IPS DF 19.7 (cell line): ENCODE measurements at regions not wholly inside any gene's neighbourhood (a gene's known extent, or its start where the extent isn't known, plus 50 kb on each side); places are given as distances from the start of the nearest gene placed in this dataset.

Source experiments
- DNase-seq: peaks from one replicate; pipeline ENCODE4 v3.0.0-alpha.2; 2013; ENCODE audit warnings: low read depth, low spot score

DNA sequence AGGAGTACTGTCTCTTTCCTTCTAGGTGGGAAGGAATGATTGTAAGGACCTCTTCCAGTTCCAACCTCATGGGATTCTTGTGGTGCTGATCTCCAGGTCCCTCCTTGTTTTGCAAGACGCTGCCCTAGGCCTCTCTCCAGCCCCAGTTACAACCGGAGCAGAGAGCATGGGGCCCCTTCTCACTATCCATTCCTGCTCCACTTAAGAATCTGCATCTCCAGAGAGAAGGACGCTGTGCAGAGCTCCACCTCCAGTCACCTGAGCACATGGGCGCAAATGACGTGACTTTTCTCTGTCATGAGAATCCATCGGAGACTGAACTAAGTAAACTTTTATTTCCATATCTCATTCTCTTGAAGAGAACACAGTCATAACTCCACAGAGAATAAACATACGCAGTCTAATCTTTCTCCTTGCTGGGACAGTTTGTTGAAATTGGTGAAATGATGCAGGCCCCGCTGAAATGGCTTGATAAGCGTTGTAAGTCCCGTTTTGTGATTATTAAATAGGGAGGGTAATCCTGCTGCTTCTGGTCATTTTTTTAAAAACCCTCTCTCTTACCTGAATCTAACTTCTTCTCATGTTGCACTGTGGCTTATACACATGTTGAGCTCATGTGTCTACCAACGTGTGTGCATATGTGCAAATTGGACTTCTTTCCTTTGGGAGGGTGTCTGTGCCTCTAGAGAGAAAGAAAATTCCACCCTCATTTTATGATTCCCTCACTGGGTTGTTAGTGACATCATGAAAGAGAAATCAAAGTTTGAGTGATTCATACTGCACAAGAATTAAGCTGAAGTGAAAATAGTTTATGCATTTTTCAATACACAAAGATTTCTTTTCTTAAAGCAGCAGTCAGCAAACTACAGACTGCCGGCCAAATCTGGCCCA is 133.2 kb upstream of the TBX20 start:
- DNase-seq: no peak

DNA sequence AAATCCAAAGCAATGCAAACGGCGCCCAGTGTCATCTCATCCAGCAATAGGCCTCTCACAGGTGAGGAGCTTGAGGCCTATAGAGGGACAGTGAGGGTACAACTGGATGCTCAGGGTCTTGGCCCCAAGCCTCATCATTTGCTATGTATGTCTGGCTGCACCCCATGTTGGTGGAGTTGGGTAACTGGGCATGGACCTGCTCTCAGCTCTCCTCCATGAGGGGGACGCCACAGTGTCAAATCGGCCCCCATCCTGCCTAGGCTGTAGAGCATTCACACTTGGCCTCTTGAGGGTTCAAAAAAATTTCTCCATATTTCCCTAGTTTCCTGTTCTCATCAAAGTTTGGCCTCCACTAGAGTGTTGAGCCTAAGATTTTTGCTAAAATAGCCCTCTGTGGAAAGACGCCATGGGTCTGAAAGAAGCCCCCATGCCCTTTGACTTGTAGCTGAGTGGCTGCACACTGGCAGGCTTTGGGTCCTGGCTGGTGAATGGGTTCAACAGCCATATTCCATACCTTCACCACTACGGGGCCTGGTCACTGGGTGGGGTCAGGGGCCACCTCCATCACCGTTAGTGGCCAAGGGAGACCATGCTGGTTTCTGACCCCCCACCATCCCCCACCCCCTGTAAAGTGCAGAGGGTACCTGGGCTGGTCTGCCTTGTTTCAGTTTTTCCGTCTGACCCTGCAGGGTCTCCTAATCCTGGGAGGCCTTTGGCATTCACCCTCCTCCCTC is 132.3 kb upstream of the TBX20 start:
- DNase-seq: no peak

DNA sequence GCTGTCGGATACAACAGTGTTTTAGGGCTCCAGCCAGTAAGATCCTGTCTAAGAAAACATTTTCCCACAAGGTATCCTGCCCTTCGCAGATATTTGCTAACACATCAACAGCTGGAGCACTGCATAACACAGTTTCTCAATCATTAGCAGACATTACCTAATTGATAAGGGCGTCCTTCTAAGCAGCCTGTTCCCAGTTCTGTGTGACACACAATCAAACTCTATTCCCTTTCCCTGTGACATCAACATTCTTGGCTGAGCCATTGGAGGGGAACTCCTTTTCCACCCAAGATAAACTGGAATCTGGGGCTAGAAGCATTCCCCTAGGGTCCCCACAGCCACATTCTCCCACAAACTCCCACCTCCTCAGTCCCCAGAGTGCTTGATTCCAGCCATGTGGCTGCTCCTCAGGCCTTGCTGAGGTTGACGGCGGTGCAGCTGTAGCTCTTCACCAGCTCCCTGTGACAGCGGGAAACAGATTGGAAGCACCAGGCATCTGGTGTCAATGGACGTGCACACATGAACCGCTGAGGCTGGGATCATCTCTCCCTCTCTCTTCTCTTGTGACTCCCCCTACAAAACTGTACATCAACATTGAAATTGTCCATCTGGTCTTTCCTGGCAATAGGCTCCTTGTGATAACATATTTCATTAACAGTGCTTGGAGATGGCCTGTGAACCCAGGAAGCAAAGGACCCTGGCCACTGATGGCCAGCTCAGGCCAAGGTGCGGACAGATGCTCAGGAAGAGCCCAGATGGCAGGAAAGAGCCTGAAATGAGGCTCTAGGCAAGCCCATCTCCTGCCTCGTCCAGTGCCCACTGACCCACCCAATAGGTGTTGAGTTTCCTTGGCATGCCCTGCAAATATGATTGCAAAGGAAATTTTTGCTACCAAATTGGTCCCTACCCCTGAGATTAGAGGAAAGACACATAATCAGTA is 131.1 kb upstream of the TBX20 start:
- no peak for DNase-seq

DNA sequence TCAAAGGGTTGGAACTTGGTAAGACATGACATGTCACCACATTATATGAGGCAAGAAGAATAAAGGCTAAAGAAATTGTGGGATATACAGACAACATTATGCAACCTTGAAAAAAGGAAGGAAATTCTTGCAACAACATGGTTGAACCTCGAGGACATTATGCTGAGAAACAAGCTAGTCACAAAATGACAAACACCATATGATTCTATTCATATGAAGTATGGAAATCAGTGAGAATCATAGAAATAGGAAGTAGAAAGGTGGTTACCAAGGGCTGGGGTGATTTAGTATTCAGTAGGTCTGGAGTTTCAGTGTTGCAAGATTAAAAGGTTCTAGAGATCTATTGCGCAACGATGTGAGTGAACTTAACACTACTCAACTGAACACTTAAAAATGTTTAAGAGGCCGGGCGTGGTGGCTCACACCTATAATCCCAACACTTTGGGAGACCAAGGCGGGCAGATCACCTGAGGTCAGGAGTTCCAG is 126.9 kb upstream of the TBX20 start:
- no peak for DNase-seq

DNA sequence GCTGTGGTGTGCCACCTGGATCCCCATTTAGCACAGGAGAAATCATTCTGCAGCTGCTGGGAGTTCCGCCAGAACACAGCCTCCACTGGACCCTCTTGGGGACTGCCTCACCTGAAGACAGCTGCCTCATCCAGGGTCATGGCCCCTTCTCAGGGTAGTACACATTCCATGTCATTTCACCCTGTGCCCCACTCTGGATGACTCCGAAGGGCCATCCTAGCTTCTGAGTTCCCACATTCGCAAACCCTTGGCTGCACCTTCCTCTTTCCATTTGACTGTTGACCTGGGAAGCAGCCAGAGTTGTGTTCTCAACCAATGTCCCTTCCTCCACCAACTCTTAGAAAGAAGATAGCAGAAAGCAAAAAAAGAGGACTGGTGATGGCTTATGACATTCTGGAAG is 125.6 kb upstream of the TBX20 start:
- DNase-seq: no peak

DNA sequence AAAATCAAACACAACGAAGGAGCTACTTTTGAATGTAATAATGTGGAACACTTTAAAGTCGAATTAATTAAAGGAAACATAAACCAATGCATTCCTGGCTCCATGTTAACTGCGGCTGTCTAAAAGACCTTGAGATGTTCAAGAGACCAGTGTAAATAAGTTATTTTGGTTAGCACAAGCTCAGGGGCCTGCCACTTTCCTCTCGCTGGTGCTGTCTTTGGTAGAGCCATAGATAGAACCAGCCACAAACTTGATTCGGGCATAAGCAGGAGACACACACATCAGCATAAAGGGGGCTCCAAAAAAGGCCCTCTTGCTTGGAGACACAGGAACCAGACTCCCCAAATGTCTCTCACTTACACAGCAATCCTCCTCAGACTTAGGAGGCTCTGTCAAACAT is 121.6 kb upstream of the TBX20 start:
- no peak for DNase-seq

DNA sequence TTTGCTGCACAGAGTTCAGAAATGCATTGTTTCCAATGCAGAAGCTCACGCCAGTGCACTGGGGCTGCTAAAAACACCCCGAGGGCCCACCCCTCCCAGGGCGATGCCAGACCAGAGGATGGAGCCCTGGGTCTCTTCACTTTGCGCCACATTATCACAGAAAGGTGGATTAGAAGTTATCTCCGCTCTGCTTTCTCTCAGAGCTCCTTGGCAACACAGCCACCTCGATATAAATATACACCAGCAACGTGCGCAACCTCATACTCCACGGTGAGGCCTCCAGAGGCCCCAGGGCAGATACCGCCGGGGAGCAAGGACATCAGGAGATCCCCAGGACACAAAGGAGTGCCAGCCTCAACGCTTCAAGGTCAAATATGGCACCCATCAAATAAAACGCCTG is 121.0 kb upstream of the TBX20 start:
- DNase-seq: no peak

DNA sequence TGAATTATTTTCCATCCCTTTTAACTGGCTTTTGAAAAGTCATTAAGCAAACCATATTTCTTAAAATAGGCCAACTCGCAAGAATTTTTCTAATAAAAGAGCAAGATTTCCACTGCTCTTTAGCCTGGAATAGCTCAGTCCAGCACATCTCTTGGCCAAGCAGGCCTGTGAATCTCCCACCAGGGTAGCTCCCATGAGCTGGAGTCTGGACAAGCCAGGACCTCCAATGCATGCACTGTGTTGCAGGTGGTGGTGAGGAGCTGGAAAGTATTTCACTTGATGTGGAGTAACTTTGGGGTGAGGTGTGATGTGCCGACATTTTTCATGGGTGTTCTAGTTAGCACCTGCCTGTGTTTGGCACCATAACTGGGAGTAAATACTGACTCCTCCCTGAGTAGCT is 117.3 kb upstream of the TBX20 start:
- no peak for DNase-seq

DNA sequence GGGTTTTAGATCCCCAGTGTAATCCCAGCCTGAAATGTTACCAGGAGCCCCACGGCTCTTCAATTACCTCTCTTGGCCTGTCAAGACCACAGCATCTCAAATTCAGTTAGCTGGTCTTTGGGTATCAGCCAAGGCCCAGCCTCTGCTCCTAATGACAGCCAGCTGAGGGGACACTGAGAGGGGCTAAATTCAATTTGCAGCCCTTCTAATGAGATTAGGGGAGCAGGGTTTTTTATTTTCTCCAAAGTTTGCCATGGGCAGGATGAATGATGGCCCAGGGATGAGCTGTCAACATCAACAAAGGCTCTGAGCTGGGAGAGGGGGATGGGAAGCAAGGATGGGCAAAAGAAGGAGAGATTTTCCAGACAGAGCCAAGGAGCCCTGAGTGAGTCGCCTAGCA is 116.8 kb upstream of the TBX20 start:
- DNase-seq: no peak

DNA sequence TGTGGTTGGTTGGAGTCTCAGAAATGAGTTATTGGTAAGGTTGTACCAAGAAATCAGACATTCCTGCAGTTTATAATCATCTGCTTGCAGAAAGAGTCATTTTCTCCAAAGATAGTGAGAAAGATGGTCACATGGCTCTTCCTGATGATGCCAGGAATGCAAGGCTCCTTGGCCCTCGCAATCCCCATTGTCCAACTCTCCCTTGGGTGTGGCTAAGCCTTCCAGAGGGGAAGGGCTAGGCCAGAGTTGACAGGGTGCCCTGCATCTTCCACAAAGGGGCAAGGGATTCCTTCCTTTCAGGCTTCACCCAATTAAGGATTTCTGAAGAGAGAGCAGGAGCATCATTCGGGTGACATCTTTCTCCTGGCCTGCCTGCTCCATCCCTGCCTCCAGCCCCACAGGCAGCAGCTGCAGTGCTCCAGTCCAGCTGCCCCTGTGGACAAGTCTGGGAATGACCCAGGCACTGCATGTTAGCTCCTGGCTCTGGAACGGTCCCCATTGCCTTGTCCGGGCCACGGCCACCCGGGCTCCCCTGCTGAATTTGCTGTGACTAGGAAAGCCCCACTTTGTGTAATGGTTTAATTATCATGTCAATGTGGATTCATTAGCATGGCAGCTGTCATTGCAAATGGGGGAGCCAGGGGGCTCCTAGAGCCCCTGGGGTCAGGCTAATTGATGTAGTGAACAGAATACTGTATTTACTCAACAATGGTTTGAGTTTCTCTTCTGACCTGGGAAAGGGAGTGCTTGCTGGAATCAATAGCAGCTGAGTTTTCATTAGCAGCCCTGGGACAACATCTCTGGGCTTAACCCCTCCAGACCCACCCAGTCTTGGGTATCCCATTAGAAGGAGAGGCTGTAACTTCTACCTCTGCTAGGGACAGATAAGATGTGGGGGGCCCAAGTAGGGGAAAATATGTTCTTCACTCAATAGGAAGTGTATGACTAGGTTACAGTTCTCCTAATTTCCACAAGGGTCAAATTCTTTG is 112.6 kb upstream of the TBX20 start:
- peak; percentile 50 for DNase-seq

DNA sequence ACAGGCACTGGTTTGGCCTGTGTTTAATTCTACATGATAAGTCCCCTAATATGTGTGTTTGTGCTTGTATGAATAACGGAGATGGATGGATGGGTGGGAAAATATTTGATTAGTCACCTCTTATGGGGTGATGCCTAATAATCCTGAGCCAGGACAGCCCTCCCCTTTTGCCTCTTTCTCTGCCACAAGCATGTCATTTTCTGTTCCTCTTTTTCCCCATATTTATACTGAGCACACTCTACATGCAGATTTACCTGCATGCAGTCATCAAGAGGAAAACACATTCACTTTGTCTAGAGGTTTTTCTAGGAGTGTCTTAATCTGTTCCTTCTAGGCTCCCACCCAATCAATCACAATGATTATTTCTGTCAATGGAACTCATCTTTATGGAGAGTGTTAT is 111.6 kb upstream of the TBX20 start:
- no peak for DNase-seq

DNA sequence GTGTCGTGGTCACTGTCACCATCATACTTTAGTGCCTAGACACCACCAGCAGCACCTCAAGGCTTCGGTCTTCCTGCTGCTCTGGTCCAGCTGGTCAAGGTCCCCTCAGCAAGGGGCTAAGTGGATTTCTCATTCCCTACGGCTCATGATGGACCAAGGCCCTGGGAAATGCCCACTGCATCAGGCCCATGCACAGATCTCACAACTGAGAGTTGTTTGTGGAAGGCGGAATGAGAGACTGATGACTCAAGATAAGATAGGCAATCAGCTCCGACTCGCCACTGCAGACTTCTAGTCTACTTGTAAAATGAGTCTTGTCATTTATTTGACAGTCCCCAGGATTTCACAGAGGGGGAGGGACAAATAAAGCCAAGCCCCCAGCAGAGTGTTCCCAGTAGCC is 108.4 kb upstream of the TBX20 start:
- DNase-seq: no peak

DNA sequence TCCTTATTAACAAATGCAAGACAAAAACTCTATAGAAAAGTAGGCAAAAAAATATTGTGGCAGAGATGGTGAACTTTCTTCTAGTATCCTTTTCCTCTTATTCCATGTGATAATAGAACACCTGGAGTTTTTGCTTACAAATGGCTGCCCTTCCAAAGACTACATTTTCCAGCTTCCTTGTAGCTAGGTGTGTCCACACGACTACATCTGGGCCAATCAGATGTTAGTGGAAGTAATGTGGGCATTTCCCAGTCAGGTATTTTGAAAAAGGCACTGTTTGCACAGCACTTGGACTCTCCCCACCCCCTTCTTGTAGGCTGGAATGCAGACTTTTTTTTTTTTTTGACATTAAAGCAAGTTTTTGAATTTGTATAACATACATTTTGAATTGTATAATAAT is 105.5 kb upstream of the TBX20 start:
- no peak for DNase-seq

DNA sequence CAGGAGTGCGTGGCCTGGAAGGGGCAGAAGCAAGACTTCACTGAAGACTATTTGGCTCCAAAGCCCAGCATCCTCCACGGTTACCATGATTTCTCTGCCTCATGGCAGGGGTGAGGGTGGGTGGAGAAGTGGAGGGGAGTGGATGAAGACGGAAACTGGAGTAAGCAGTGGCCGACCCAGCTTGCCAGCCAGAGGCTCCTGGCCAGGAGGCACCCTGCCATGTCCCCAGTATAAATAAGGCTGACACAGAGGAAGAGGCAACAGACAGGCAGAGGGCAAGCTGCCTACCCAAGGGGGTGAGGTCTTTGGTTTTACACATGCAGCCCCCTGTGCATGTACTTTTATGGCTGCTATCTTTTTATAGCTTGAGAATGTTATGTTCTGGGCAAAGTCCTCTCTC is 102.6 kb upstream of the TBX20 start:
- no peak for DNase-seq

DNA sequence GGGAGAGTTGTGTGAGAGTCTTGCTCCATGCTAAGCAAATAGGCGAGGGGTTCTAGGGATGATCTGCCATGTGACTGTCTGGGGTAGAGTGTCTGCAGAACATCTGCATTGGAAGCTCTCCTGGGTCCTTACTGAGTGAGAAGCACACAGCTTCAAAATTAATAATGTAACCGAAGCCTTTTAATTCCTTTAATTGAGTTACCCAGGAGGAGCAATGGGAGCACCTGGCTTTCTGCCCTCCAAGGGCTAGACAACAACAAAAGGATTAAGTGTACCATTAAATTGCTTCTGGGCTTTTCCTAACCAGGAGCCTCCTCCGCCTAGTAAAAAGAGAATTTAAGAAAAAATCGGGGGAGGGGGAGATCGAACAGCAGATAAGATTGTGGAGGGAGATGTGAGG is 102.0 kb upstream of the TBX20 start:
- DNase-seq: no peak

DNA sequence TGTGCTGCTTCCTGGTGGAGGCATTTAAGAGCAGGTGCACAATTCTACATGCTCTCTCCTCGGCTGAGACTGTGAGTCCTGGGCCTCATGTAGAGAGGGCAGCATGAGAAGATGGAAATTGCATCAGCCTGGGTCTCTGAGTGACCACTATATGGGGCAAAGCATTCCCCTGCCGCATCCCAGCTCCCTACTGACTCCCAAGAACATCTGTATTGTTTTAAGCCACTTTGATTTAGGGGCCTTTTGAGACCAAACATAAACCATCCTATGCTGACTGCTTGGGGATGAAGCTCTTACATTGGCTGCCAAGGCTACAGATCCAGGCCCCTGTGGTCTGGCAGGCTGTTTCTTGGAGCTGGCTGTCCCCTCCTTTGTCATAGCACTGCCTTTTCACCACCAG is 101.3 kb upstream of the TBX20 start:
- DNase-seq: no peak

DNA sequence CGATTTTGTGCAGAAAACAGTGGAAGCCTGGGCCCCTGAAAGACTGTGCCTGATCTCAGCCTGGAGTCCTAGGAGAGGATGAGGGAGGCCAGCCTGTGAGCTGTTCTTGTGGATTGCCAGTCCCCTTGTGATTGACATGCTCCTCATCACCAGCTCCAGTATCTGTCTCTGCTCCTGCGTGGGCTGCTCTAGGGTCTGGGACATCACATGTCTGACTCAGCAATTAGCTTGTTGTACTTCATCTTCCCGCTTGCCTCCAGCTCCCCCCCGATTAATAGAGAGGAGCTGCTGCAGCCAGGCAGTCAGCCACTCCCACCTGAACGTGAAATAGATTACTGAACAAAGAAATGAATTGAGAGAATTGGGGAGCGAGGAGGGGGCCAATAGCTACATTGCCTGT is 99.6 kb upstream of the TBX20 start:
- no peak for DNase-seq

DNA sequence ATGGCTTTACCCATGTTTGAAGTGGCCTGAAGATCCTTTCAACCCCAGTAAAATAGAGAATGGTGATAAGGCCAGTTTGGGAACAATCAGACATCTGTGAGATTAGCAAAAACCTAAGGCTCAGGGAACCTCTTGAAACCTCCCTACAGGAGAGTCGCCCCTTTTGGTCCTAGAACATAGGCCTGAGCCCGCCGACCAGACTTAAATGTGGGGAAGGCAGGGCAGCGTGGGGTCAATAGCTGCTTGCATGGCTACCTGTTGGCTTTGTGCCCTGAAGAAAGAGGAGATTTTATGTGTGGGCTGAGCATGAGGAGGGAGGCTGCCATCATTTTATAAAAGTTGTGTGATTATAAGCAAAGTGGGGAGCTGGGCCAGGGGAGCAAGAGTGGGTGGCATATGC is 97.6 kb upstream of the TBX20 start:
- no peak for DNase-seq

DNA sequence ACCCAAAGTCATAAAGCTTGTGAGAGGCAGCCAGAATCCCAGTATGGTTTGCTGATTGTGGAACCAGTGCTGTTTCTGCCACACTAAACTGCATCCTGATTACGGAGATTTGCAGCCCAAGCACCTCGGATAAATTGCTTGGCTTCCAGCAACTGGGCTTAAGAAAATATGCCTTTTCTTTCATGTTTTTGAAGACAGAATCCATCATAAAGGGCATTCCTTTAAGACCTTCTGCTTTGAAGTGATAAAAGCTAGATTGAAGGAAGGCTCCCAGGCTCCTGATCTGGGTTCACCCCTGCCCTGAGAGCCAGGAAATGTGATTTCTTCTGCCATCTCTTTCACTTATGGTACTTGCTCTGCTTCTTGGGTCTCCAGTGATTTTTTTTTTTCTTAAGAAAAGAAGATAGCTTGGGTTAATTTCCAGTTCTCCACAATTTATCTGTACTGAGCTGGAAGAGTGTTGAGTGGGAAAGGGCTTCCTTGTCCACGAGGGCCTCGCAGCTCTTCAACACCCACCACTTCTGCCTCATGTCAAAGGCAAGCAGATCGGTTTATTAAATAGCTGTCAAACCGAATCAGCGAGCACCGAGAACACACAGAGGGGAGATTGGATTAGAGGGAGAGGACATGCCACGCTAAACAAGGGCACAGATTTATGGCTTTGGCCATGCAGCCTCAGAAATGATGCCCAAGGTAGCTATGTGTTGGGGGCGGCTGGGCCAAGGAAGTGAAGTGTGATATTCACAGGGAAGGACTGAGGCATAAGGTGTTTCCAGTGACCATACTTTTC is 94.9 kb upstream of the TBX20 start:
- no peak for DNase-seq

DNA sequence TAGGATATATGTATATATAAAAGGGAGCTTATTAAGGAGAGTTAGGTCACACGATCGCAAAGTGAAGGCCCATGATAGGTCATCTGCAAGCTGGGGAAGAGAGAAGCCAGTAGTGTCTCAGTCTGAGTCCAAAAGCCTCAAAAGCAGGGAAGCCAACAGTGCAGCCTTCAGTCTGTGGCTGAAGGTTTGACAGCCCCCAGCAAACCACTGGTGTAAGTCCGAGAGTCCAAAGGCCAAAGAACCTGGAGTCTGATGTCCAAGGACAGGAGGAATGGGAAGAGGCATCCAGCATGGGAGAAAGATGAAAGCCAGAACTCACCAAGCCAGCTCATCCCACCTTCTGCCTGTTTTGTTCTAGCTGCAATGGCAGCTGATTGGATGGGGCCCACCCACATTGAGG is 88.9 kb upstream of the TBX20 start:
- no peak for DNase-seq
